ENCODE measurements at regions not wholly inside any gene's neighbourhood (a gene's known extent, or its start where the extent isn't known, plus 50 kb on each side); places are given as distances from the start of the nearest gene placed in this dataset.

- TF ChIP-seq, protein P1, sequence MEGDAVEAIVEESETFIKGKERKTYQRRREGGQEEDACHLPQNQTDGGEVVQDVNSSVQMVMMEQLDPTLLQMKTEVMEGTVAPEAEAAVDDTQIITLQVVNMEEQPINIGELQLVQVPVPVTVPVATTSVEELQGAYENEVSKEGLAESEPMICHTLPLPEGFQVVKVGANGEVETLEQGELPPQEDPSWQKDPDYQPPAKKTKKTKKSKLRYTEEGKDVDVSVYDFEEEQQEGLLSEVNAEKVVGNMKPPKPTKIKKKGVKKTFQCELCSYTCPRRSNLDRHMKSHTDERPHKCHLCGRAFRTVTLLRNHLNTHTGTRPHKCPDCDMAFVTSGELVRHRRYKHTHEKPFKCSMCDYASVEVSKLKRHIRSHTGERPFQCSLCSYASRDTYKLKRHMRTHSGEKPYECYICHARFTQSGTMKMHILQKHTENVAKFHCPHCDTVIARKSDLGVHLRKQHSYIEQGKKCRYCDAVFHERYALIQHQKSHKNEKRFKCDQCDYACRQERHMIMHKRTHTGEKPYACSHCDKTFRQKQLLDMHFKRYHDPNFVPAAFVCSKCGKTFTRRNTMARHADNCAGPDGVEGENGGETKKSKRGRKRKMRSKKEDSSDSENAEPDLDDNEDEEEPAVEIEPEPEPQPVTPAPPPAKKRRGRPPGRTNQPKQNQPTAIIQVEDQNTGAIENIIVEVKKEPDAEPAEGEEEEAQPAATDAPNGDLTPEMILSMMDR (IDR thresholded peaks at IDR 0.05; ENCODE audit: low read depth, low read length) = no peak
- no peak for TF ChIP-seq EZH2phosphoT487 (IDR thresholded peaks at IDR 0.05; ENCODE audit: low read depth)
Measured at GRCh38 chr2:2812117-2812516, 481.0 kb upstream of the MYT1L start.
